ENCODE measurements at regions not wholly inside any gene's neighbourhood (a gene's known extent, or its start where the extent isn't known, plus 50 kb on each side); places are given as distances from the start of the nearest gene placed in this dataset.

DNA sequence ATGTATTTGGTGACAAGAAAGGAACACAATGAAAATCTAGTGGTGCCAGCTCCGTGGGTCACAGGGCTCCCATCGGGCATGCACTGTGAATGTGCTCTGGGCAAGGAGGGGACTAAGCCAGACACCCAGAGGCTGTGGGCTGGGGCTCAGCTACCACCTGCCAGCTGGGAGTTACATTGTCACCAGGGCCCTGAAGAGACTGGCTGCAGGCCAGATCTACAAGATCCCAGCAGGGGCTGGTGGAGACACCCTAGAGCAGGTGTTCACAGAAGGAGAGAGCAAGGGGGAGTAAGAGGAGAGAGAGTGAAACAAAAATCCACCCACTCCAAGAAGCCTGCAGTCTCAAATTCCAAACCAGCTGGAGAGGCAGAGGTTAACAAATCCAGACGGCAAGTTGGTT lies 116.6 kb upstream of the ADCY1 start (continued):
- TF ChIP-seq ZNF513 (CRISPR knock-in tag; conservative IDR thresholded peaks at IDR 0.05) (no peak), ZNF598 (CRISPR knock-in tag; IDR thresholded peaks at IDR 0.05; ENCODE audit: borderline replicate concordance) (no peak), FLYWCH1 (CRISPR knock-in tag; IDR thresholded peaks at IDR 0.05) (no peak), TEF (CRISPR knock-in tag; IDR thresholded peaks at IDR 0.05) (no peak), TERF1 (CRISPR knock-in tag; IDR thresholded peaks at IDR 0.05) (no peak), MAFG (CRISPR knock-in tag; IDR thresholded peaks at IDR 0.05) (no peak)
- TF ChIP-seq, protein P1, sequence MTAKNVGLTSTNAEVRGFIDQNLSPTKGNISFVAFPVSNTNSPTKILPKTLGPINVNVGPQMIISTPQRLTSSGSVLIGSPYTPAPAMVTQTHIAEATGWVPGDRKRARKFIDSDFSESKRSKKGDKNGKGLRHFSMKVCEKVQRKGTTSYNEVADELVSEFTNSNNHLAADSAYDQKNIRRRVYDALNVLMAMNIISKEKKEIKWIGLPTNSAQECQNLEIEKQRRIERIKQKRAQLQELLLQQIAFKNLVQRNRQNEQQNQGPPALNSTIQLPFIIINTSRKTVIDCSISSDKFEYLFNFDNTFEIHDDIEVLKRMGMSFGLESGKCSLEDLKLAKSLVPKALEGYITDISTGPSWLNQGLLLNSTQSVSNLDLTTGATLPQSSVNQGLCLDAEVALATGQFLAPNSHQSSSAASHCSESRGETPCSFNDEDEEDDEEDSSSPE (CRISPR knock-in tag; IDR thresholded peaks at IDR 0.05) = no peak
- TF ChIP-seq, protein P2, sequence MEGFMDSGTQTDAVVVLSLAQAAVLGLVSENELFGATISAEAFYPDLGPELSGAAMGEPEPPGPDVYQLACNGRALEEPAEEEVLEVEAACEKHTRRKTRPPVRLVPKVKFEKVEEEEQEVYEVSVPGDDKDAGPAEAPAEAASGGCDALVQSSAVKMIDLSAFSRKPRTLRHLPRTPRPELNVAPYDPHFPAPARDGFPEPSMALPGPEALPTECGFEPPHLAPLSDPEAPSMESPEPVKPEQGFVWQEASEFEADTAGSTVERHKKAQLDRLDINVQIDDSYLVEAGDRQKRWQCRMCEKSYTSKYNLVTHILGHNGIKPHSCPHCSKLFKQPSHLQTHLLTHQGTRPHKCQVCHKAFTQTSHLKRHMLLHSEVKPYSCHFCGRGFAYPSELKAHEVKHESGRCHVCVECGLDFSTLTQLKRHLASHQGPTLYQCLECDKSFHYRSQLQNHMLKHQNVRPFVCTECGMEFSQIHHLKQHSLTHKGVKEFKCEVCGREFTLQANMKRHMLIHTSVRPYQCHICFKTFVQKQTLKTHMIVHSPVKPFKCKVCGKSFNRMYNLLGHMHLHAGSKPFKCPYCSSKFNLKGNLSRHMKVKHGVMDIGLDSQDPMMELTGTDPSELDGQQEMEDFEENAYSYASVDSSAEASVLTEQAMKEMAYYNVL (CRISPR knock-in tag; IDR thresholded peaks at IDR 0.05; ENCODE audit: borderline replicate concordance) = no peak
- TF ChIP-seq, protein P3, sequence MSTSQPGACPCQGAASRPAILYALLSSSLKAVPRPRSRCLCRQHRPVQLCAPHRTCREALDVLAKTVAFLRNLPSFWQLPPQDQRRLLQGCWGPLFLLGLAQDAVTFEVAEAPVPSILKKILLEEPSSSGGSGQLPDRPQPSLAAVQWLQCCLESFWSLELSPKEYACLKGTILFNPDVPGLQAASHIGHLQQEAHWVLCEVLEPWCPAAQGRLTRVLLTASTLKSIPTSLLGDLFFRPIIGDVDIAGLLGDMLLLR (CRISPR knock-in tag; IDR thresholded peaks at IDR 0.05) = no peak
